Uterus (tissue), 2 donors: ENCODE measurements at regions not wholly inside any gene's neighbourhood (a gene's known extent, or its start where the extent isn't known, plus 50 kb on each side); places are given as distances from the start of the nearest gene placed in this dataset.

Source experiments
- CTCF ChIP-seq, 4 experiments: fragments of 200-600 bp in 2 of 4; fragments of 450-650 bp in 2 of 4; sonication (generic) in 2 of 4; IDR thresholded peaks; one replicate each; pipeline ENCODE4 v1.5.1; 2016 to 2019; ENCODE audit warnings: antibody characterized with exemption in 4 of 4, mild to moderate bottlenecking in 2 of 4, moderate library complexity in 1 of 4
- POLR2A ChIP-seq, 2 donors: fragments of 450-650 bp; IDR thresholded peaks; one replicate each; pipeline ENCODE4 v1.6.1; 2016; ENCODE audit warnings: antibody characterized with exemption in 2 of 2, mild to moderate bottlenecking in 1 of 2, moderate library complexity in 1 of 2

- TF ChIP-seq POLR2A (IDR thresholded peaks at IDR 0.05) (no peak), CTCF (IDR thresholded peaks at IDR 0.05) (no peak)
Measured at GRCh38 chr12:124632519-124632984, 65.1 kb upstream of the NCOR2 start.
